DOHH2 (cell line): ENCODE measurements at regions not wholly inside any gene's neighbourhood (a gene's known extent, or its start where the extent isn't known, plus 50 kb on each side); places are given as distances from the start of the nearest gene placed in this dataset.

Experiments used
- H3F3A ChIP-seq: fragments of 200-600 bp; sonication (generic), shearing (Covaris generic); 2 replicates; pipeline ENCODE4 v1.6.0; 2016; ENCODE audit warnings: antibody characterized with exemption, mild to moderate bottlenecking; ENCODE audit not compliant: control insufficient read depth, insufficient read depth
- H3K27ac ChIP-seq: fragments of 200-600 bp; sonication (generic); 2 replicates; pipeline ENCODE4 v1.5.1; 2014; ENCODE audit warnings: low read depth, mild to moderate bottlenecking, low read length, moderate library complexity
- H3K27me3 ChIP-seq: fragments of 200-600 bp; sonication (generic); 2 replicates; pipeline ENCODE4 v1.6.1; 2014; ENCODE audit warnings: mild to moderate bottlenecking, low read length, mixed read lengths; ENCODE audit not compliant: control insufficient read depth
- H3K36me3 ChIP-seq: fragments of 200-600 bp; sonication (generic); 2 replicates; pipeline ENCODE4 v1.6.1; 2014; ENCODE audit warnings: mild to moderate bottlenecking, low read length, moderate library complexity, mixed read lengths; ENCODE audit not compliant: control insufficient read depth
- H3K4me1 ChIP-seq: fragments of 200-600 bp; sonication (generic); 2 replicates; pipeline ENCODE4 v1.6.1; 2014; ENCODE audit warnings: mild to moderate bottlenecking, low read length, mixed read lengths; ENCODE audit not compliant: control insufficient read depth
- H3K4me2 ChIP-seq: fragments of 200-600 bp; sonication (generic); 2 replicates; pipeline ENCODE4 v1.6.0; 2014; ENCODE audit warnings: mild to moderate bottlenecking, low read length, moderate library complexity
- H3K4me3 ChIP-seq: fragments of 200-600 bp; sonication (generic); 2 replicates; pipeline ENCODE4 v1.5.1; 2014; ENCODE audit warnings: mild to moderate bottlenecking, low read length, mixed read lengths
- H3K79me2 ChIP-seq: fragments of 200-600 bp; sonication (generic); 2 replicates; pipeline ENCODE4 v1.6.1; 2014; ENCODE audit warnings: mild to moderate bottlenecking, low read length, mixed read lengths; ENCODE audit not compliant: control insufficient read depth
- H3K9me2 ChIP-seq: fragments of 200-600 bp; sonication (generic); replicated peaks from 2 replicates; pipeline ENCODE4 v1.6.1; 2014; ENCODE audit warnings: mild to moderate bottlenecking, low read length, mixed read lengths; ENCODE audit not compliant: control insufficient read depth
- H3K9me3 ChIP-seq: fragments of 200-600 bp; sonication (generic); 2 replicates; pipeline ENCODE4 v1.6.1; 2014; ENCODE audit warnings: antibody characterized with exemption, low read length, mixed read lengths; ENCODE audit not compliant: control insufficient read depth, insufficient read depth
- H4K20me1 ChIP-seq: fragments of 200-600 bp; sonication (generic); 2 replicates; pipeline ENCODE4 v1.6.0; 2014; ENCODE audit warnings: low read depth, mild to moderate bottlenecking, antibody characterized with exemption, low read length, moderate library complexity; ENCODE audit not compliant: control insufficient read depth, insufficient read depth
- CTCF ChIP-seq: fragments of 200-600 bp; sonication (generic); IDR thresholded peaks from one replicate; pipeline ENCODE4 v1.5.1; 2014; ENCODE audit warnings: antibody characterized with exemption, mild to moderate bottlenecking, low read depth, low read length; ENCODE audit not compliant: poor library complexity, severe bottlenecking
- EZH2phosphoT487 ChIP-seq: fragments of 200-600 bp; sonication (generic); IDR thresholded peaks from 2 replicates; pipeline ENCODE4 v1.6.1; 2017; ENCODE audit warnings: borderline replicate concordance, mild to moderate bottlenecking, antibody characterized with exemption, low read length, moderate library complexity, mixed read lengths

DNA sequence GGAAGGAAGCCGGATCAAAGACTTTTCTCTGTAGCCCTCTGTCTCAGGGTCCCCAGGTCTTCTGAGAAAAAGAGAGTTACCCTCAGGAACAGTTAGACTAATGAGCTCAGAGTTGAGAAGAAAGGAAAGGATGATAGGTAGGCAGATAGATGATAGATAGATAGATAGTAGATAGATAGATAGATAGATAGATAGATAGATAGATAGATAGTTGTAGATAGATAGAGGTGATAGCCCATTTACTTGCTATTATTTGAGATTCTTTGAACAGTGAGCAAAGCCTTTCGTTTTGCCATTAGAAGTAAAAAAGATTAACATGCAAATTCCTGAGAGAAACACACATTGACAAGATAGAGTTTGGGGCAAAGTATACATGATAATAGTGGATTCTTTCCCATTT is 86.9 kb upstream of the KIT start:
- no peak for TF ChIP-seq EZH2phosphoT487
- no peak for TF ChIP-seq CTCF
- H3F3A ChIP-seq, result no peaks in the 10 kb centered on the region
- H3K27ac ChIP-seq, result no peak overlapping the region
- no peaks in the 10 kb centered on the region for H3K9me3 ChIP-seq
- H3K4me1 ChIP-seq, result no peaks in the 10 kb centered on the region
- H3K79me2 ChIP-seq, result no peaks in the 10 kb centered on the region
- H3K9me2 ChIP-seq, result no peaks in the 10 kb centered on the region
- H4K20me1 ChIP-seq, result no peaks in the 10 kb centered on the region
- no peak overlapping the region for H3K4me2 ChIP-seq
- no peak overlapping the region for H3K4me3 ChIP-seq
- no peaks in the 10 kb centered on the region for H3K36me3 ChIP-seq
- H3K27me3 ChIP-seq, result no peaks in the 10 kb centered on the region

DNA sequence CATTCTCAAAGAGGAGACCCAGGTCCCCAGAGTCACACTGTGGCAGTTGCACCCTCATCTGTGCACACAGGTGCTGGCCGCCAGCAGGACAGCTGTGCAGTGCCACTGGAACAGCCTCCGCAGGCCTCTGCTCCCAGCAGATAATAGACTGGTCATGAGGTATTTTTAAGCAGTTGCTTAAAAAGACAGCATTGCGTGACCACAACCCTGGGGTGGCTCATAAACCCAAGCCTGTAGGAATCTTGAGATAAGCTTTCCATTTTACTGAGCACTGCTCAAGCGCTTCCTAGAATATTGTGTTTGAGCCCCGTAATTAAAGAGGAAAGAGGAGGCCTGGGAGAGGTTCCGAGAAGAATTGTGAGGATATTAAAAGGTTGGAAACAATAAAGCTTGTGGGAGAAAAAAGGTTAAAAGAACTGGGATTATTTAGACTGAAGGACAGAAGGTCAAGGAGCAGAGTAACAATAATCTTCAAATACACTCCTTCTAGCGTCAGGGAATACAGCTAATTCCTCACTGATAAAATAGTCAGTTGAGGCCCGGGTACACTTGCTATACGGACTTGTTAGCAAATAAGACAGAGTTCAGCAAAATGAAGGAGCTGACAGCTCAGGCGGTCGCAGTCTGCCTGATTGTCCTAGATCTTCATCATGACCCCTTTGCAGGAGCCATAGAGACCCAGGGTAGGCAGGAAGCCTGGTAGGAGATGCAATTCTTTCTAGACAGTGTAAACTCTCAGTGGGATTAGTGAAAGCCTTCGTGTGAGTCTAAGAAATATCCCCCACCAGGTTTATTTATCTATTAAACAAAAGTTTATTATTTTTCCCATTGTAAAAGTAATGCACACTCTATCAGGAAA is 86.2 kb upstream of the KIT start:
- H3K4me2 ChIP-seq, result no peak overlapping the region
- no peaks in the 10 kb centered on the region for H3K9me3 ChIP-seq
- H3K27ac ChIP-seq, result no peak overlapping the region
- H3K9me2 ChIP-seq, result no peaks in the 10 kb centered on the region
- no peaks in the 10 kb centered on the region for H3F3A ChIP-seq
- no peaks in the 10 kb centered on the region for H4K20me1 ChIP-seq
- H3K27me3 ChIP-seq, result no peaks in the 10 kb centered on the region
- H3K4me3 ChIP-seq, result no peak overlapping the region
- H3K4me1 ChIP-seq, result no peaks in the 10 kb centered on the region
- TF ChIP-seq EZH2phosphoT487 (no peak), CTCF (no peak)
- H3K36me3 ChIP-seq, result no peaks in the 10 kb centered on the region
- H3K79me2 ChIP-seq, result no peaks in the 10 kb centered on the region

- H3K9me3 ChIP-seq, result no peaks in the 10 kb centered on the region
- H3F3A ChIP-seq, result no peaks in the 10 kb centered on the region
- H3K27me3 ChIP-seq, result no peaks in the 10 kb centered on the region
- H3K79me2 ChIP-seq, result no peaks in the 10 kb centered on the region
- no peak overlapping the region for H3K27ac ChIP-seq
- no peak overlapping the region for H3K4me3 ChIP-seq
- no peaks in the 10 kb centered on the region for H4K20me1 ChIP-seq
- no peak overlapping the region for H3K4me2 ChIP-seq
- no peaks in the 10 kb centered on the region for H3K9me2 ChIP-seq
- H3K4me1 ChIP-seq, result no peaks in the 10 kb centered on the region
- TF ChIP-seq CTCF, result no peak
- no peak for TF ChIP-seq EZH2phosphoT487
- no peaks in the 10 kb centered on the region for H3K36me3 ChIP-seq
These were observed 85.6 kb upstream of the KIT start for GRCh38 chr4:54572152-54572542.
